Thyroid gland (tissue), 4 donors: ENCODE measurements at regions not wholly inside any gene's neighbourhood (a gene's known extent, or its start where the extent isn't known, plus 50 kb on each side); places are given as distances from the start of the nearest gene placed in this dataset.

Experiments
- POLR2A ChIP-seq, 2 donors: fragments of 450-650 bp; IDR thresholded peaks; one replicate each; pipeline ENCODE4 v1.6.1; 2017; ENCODE audit warnings: antibody characterized with exemption in 2 of 2, mild to moderate bottlenecking in 2 of 2, moderate library complexity in 1 of 2
- TF ChIP-seq, protein P1 (sequence below), 6 experiments: fragments of 200-600 bp in 3 of 6; fragments of 450-650 bp in 3 of 6; sonication (generic) in 3 of 6; IDR thresholded peaks; one replicate each; pipeline ENCODE4 v1.5.1; 2016 to 2019; ENCODE audit warnings: antibody characterized with exemption in 6 of 6, mild to moderate bottlenecking in 2 of 6, inconsistent platforms in 1 of 6, moderate library complexity in 1 of 6

DNA sequence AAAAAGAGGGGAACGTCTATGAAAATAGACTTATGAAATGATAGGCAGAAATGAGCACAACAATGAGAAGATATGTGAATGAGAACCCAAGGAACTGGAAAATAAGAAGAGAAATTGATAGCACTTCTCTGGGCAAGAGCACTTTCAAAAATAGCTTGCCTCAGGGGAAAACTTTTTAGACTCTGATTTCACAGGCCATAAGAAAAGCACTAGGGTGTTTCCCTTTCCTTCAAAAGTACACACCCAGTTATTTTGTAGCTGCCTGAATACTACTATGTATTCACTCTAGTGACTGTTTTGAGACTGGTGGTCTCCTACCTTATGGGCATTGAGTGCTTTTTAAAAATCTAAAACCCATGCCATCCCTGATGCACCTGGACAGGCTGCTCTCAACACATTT is 172.3 kb upstream of the SOX6 start:
- TF ChIP-seq, protein P1, sequence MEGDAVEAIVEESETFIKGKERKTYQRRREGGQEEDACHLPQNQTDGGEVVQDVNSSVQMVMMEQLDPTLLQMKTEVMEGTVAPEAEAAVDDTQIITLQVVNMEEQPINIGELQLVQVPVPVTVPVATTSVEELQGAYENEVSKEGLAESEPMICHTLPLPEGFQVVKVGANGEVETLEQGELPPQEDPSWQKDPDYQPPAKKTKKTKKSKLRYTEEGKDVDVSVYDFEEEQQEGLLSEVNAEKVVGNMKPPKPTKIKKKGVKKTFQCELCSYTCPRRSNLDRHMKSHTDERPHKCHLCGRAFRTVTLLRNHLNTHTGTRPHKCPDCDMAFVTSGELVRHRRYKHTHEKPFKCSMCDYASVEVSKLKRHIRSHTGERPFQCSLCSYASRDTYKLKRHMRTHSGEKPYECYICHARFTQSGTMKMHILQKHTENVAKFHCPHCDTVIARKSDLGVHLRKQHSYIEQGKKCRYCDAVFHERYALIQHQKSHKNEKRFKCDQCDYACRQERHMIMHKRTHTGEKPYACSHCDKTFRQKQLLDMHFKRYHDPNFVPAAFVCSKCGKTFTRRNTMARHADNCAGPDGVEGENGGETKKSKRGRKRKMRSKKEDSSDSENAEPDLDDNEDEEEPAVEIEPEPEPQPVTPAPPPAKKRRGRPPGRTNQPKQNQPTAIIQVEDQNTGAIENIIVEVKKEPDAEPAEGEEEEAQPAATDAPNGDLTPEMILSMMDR (IDR thresholded peaks at IDR 0.05), result no peak
- TF ChIP-seq POLR2A (IDR thresholded peaks at IDR 0.05), result no peak
